ENCODE measurements at regions not wholly inside any gene's neighbourhood (a gene's known extent, or its start where the extent isn't known, plus 50 kb on each side); places are given as distances from the start of the nearest gene placed in this dataset.

GRCh38 chr4:151865744-151866591 is 105.2 kb upstream of the GATB start:
- TF ChIP-seq CTCF (IDR thresholded peaks at IDR 0.05; ENCODE audit: low read length) (no peak), EZH2phosphoT487 (IDR thresholded peaks at IDR 0.05; ENCODE audit: low read length) (no peak)
